Natural killer cell treated with Interleukin-12 subunit alpha and Interleukin-12 subunit beta and Interleukin-15 and Interleukin-18, amount 100 ng/mL, for 72 hours (primary cell): ENCODE measurements at regions not wholly inside any gene's neighbourhood (a gene's known extent, or its start where the extent isn't known, plus 50 kb on each side); places are given as distances from the start of the nearest gene placed in this dataset.

ENCODE experiments used
- ATAC-seq, 2 donors: fragments of 150-1000 bp; cut with Tn5 transposase in 1 of 2; sonication (Bioruptor Pico), chemical (Tn5 transposase) in 1 of 2; 2 replicates each; pipeline ENCODE4 v1.10.0; 2021
- DNase-seq: peaks from one replicate; pipeline ENCODE4 v3.0.0; 2022; ENCODE audit warnings: low spot score
- H3K27ac Mint-ChIP-seq, 2 donors: 1 replicate in 1 of 2; 2 replicates in 1 of 2; pipeline ENCODE4 v1.8.0; 2022; ENCODE audit warnings: mixed read lengths in 2 of 2, mild to moderate bottlenecking in 1 of 2, moderate library complexity in 1 of 2
- H3K27me3 Mint-ChIP-seq, 2 donors: 1 replicate in 1 of 2; 2 replicates in 1 of 2; pipeline ENCODE4 v1.8.0; 2022; ENCODE audit warnings: mixed read lengths in 2 of 2
- H3K36me3 Mint-ChIP-seq: one replicate; pipeline ENCODE4 v1.8.0; 2022; ENCODE audit warnings: mixed read lengths
- H3K4me1 Mint-ChIP-seq, 2 donors: 1 replicate in 1 of 2; 2 replicates in 1 of 2; pipeline ENCODE4 v1.8.0; 2022; ENCODE audit warnings: low read depth in 2 of 2, mixed read lengths in 2 of 2, mild to moderate bottlenecking in 1 of 2
- H3K4me3 Mint-ChIP-seq: one replicate; pipeline ENCODE4 v1.8.0; 2022; ENCODE audit warnings: mixed read lengths
- H3K9me3 Mint-ChIP-seq: 2 replicates; pipeline ENCODE4 v1.8.0; 2022; ENCODE audit warnings: mixed read lengths

DNA sequence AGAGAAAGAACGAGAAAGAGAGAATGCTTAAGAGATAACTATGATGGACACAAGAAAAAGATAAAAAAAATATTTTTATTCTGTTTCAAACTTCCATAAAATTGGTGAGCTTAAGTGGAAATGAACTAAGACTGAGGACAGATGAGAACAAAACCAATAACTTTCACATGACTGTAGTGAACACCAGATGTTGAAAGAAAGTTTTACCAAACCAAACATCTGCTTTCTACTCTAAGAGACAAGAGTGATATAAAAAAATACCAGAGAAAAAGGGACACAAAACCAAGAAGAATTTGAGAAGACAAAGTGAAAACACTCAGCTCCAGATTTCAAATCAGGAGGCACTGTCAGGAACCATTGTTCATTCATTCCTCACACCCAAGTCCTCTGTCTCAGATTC, 147.9 kb downstream of the IMPG2 start:
- no peaks in the 10 kb centered on the region for H3K36me3 Mint-ChIP-seq
- ATAC-seq, result no peak
- DNase-seq, result no peak
- peaks cover 6 to 14% of the 10 kb centered on the region in 2 donors for H3K27me3 Mint-ChIP-seq
- no peaks in the 10 kb centered on the region for H3K4me1 Mint-ChIP-seq
- H3K4me3 Mint-ChIP-seq, result no peak overlapping the region
- no peak overlapping the region for H3K27ac Mint-ChIP-seq
- no peaks in the 10 kb centered on the region for H3K9me3 Mint-ChIP-seq

DNA sequence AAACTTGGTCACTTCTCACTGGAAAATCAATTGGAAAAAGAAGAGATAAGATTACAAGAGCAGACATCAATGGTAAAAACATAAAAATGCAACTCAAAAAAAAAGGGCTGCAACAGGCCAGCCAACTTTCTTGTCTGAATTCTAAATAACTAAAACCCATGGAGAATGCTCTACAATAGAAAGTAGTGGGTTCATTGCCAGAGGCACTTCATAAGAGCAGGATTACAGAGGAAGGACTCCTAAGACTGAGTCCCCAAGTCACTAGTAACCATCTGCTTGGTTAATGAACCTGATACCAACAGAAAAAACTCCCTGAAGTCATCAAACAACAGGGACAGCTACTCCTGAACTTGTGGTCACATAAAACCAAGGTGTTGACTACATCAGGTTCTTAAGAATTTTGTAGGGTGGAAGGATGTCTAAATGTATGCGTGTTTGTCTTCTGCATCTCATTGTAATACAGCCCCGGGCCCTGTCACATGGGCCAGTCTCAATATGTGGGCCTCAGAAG, 148.6 kb downstream of the IMPG2 start:
- no peaks in the 10 kb centered on the region for H3K4me1 Mint-ChIP-seq
- no peak overlapping the region for H3K4me3 Mint-ChIP-seq
- no peaks in the 10 kb centered on the region for H3K36me3 Mint-ChIP-seq
- H3K27me3 Mint-ChIP-seq, result peaks cover 8 to 14% of the 10 kb centered on the region in 2 donors
- H3K27ac Mint-ChIP-seq, result no peak overlapping the region
- ATAC-seq (no peak), DNase-seq (no peak)
- H3K9me3 Mint-ChIP-seq, result no peaks in the 10 kb centered on the region

DNA sequence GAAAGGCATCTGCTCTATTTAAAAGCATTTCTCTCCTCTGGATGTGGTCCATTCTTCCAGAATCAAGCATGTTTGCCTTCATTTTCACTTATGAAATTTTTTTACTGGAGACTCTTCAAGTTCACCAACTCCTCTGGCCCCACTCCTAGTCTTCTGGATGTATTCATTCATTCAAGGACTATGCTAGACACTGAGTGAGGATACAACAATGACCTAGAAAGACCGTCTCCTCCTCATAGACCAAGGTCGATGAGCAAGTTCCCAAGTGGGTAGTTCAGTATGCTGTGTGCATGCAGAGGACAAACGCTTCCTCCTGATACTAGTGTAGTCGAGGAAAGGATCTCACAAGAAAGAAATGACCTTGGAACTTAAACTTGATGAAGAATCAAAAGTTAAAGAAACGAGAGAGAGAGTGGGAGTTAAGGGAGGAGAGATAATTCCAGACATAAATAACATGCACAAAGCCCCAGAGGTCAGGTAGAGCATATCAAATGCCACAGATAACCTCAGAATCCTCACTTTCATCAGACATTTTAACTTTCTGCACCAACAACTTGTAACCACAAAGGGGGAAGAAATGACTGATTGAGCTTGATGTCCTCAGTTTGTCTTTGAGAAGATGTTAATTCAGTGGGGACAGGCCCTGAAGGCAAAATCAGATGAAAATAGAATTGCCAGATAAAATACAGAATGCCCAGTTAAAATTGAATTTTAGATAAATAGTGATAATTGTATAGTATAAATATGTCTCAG, 149.4 kb downstream of the IMPG2 start:
- ATAC-seq (no peak), DNase-seq (no peak)
- Mint-ChIP-seq H3K36me3 (no peaks in the 10 kb centered on the region), H3K4me3 (no peak overlapping the region), H3K27ac (no peak overlapping the region), H3K9me3 (no peaks in the 10 kb centered on the region), H3K4me1 (no peaks in the 10 kb centered on the region), H3K27me3 (peaks cover 8 to 17% of the 10 kb centered on the region in 2 donors)

DNA sequence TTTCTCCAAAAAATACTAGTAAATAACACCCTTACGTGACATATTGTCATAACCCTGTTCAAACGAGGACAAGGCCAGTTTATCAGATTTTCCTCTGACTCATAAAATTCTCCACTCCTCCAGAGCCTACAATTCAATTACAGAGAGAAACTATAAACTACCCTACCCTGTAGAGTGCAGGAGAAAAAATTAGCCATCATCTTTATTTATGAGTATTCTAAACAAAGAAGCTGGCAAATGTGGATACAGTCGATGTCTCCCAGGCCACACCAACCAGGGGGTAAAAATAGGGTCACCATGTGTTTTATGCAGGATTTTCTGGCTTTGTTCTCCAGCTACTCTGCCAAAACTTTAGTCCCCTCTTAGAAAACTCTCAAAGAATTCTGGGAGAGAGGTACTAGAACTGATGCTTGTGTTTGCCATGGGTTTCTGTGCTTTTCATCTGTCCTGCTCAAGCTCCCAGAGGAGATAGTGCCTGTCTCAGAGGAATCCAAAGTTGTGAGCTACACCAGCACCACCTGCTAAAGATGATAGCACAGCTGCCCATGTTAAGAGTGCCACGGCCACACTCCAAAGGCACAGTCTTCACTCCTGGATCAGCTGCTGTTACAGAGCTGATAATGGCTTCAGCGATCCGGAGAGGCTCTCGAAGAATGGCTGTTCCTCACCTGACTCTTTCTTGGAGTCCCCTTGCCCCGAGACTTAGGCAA, 150.2 kb downstream of the IMPG2 start:
- H3K4me3 Mint-ChIP-seq, result no peak overlapping the region
- no peaks in the 10 kb centered on the region for H3K4me1 Mint-ChIP-seq
- DNase-seq, result no peak
- no peak overlapping the region for H3K27ac Mint-ChIP-seq
- peaks cover 8 to 21% of the 10 kb centered on the region in 2 donors for H3K27me3 Mint-ChIP-seq
- no peaks in the 10 kb centered on the region for H3K9me3 Mint-ChIP-seq
- no peaks in the 10 kb centered on the region for H3K36me3 Mint-ChIP-seq
- ATAC-seq, result no peak

DNA sequence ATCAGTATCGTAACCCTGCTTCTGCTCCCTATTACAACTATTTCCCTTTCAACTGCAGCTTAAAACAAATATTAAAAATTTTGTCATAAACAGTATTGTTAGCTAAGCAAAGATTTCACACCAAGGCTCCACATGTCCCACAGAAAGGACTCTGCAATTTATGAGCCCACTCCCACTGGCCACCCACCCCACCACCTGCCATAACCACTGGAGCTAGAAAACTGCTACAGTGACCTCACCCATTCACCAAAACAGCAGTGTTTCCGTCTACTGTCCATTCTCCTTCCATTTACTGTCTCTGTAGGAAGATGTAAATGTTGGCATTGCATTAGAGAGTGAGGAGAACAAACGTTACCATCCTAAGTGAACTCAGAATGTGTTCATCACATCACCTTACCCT, 150.9 kb downstream of the IMPG2 start:
- Mint-ChIP-seq H3K9me3 (no peaks in the 10 kb centered on the region), H3K4me1 (no peaks in the 10 kb centered on the region), H3K27me3 (peaks cover 8 to 21% of the 10 kb centered on the region in 2 donors), H3K36me3 (no peaks in the 10 kb centered on the region), H3K4me3 (no peak overlapping the region), H3K27ac (no peak overlapping the region)
- ATAC-seq (no peak), DNase-seq (no peak)

- H3K4me3 Mint-ChIP-seq, result no peak overlapping the region
- H3K27me3 Mint-ChIP-seq, result peaks cover 8 to 22% of the 10 kb centered on the region in 2 donors
- H3K36me3 Mint-ChIP-seq, result no peaks in the 10 kb centered on the region
- DNase-seq (no peak), ATAC-seq (no peak)
- no peaks in the 10 kb centered on the region for H3K4me1 Mint-ChIP-seq
- no peak overlapping the region for H3K27ac Mint-ChIP-seq
- no peaks in the 10 kb centered on the region for H3K9me3 Mint-ChIP-seq
These were observed 153.0 kb downstream of the IMPG2 start for GRCh38 chr3:101167376-101167775.

GRCh38 chr3:101166150-101166549, 154.2 kb downstream of the IMPG2 start:
- ATAC-seq, result no peak
- Mint-ChIP-seq H3K27ac (no peak overlapping the region), H3K9me3 (no peaks in the 10 kb centered on the region), H3K4me3 (no peak overlapping the region), H3K27me3 (peaks cover 9 to 23% of the 10 kb centered on the region in 2 donors), H3K36me3 (no peaks in the 10 kb centered on the region), H3K4me1 (no peaks in the 10 kb centered on the region)
- DNase-seq, result no peak

DNA sequence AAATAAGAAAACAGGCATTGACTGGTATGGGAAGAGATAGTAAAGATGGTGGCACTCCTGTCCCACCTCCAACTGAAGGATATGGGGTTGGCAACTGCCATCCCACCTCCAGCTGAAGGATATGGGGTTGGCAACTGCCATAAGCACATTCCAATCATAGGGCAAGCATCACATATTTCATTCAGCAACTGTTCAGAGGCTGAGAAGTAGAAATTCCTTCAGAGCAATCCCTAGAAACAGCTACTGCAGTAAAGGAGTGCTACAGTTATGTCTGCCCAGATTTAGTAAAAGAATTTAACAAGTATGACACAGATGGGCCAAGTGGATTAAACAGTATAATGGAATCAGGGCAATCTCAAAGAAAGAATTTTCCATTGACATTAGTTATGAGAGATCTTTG, 156.8 kb downstream of the IMPG2 start:
- H3K4me3 Mint-ChIP-seq, result no peak overlapping the region
- no peak overlapping the region for H3K27ac Mint-ChIP-seq
- DNase-seq (no peak), ATAC-seq (no peak)
- no peaks in the 10 kb centered on the region for H3K36me3 Mint-ChIP-seq
- H3K9me3 Mint-ChIP-seq, result no peaks in the 10 kb centered on the region
- H3K4me1 Mint-ChIP-seq, result no peaks in the 10 kb centered on the region
- peaks cover 5 to 18% of the 10 kb centered on the region in 2 donors for H3K27me3 Mint-ChIP-seq

DNA sequence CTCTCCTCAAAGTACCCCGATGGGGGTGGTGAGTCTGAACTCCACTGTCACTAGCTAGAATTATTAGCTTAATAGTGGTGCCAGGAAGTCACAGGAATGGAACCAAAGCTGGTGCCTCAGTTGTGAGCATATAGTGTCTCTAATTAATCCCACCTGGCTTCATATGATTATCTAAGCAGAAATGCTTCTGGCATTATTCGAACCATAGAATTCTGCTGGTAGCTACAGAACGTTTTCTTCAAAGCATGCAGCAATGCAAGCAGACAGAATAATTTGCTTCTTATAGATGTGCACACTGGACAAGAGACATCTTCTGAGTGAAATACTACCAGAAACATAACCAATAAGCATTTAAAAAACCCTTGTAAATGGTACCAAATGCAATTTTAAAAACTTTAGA, 160.9 kb downstream of the IMPG2 start:
- H3K27me3 Mint-ChIP-seq, result peaks cover 6 to 19% of the 10 kb centered on the region in 2 donors

GRCh38 chr3:101158374-101158773, 162.0 kb downstream of the IMPG2 start:
- Mint-ChIP-seq H3K36me3 (no peaks in the 10 kb centered on the region), H3K27ac (no peak overlapping the region), H3K27me3 (peaks cover 10 to 28% of the 10 kb centered on the region in 2 donors), H3K4me3 (no peak overlapping the region), H3K4me1 (no peaks in the 10 kb centered on the region), H3K9me3 (no peaks in the 10 kb centered on the region)
- ATAC-seq (no peak), DNase-seq (no peak)

More for the DNA sequence above, 160.9 kb downstream of the IMPG2 start:
- Mint-ChIP-seq H3K9me3 (no peaks in the 10 kb centered on the region), H3K4me3 (no peak overlapping the region), H3K27ac (no peak overlapping the region), H3K36me3 (no peaks in the 10 kb centered on the region), H3K4me1 (no peaks in the 10 kb centered on the region)
- no peak for ATAC-seq
- DNase-seq, result no peak

- DNase-seq, result no peak
- H3K4me1 Mint-ChIP-seq, result no peaks in the 10 kb centered on the region
These were observed 163.5 kb downstream of the IMPG2 start for GRCh38 chr3:101156787-101157345.

GRCh38 chr3:101155825-101156224, 162.6 kb upstream of the ABI3BP start:
- Mint-ChIP-seq H3K27ac (no peak overlapping the region), H3K4me3 (no peak overlapping the region), H3K27me3 (peaks cover 11 to 25% of the 10 kb centered on the region in 2 donors), H3K36me3 (no peaks in the 10 kb centered on the region), H3K9me3 (no peaks in the 10 kb centered on the region), H3K4me1 (no peaks in the 10 kb centered on the region)
- DNase-seq, result no peak
- ATAC-seq, result no peak

More at GRCh38 chr3:101156787-101157345, 163.5 kb downstream of the IMPG2 start:
- Mint-ChIP-seq H3K27me3 (peaks cover 11 to 23% of the 10 kb centered on the region in 2 donors), H3K36me3 (no peaks in the 10 kb centered on the region), H3K4me3 (no peak overlapping the region), H3K9me3 (no peaks in the 10 kb centered on the region), H3K27ac (no peak overlapping the region)
- ATAC-seq, result no peak

- H3K36me3 Mint-ChIP-seq, result no peaks in the 10 kb centered on the region
- H3K9me3 Mint-ChIP-seq, result no peaks in the 10 kb centered on the region
- no peak overlapping the region for H3K27ac Mint-ChIP-seq
- DNase-seq (no peak), ATAC-seq (no peak)
- no peaks in the 10 kb centered on the region for H3K4me1 Mint-ChIP-seq
- H3K4me3 Mint-ChIP-seq, result no peak overlapping the region
- peaks cover 11 to 33% of the 10 kb centered on the region in 2 donors for H3K27me3 Mint-ChIP-seq
These were observed 161.2 kb upstream of the ABI3BP start for GRCh38 chr3:101154401-101154800.

GRCh38 chr3:101151286-101151913, 158.2 kb upstream of the ABI3BP start:
- H3K4me3 Mint-ChIP-seq, result no peak overlapping the region
- no peak overlapping the region for H3K27ac Mint-ChIP-seq
- peaks cover 17 to 43% of the 10 kb centered on the region in 2 donors for H3K27me3 Mint-ChIP-seq
- H3K9me3 Mint-ChIP-seq, result peaks cover 5% of the 10 kb centered on the region
- no peaks in the 10 kb centered on the region for H3K4me1 Mint-ChIP-seq
- ATAC-seq (no peak), DNase-seq (no peak)
- H3K36me3 Mint-ChIP-seq, result peaks cover 5% of the 10 kb centered on the region
